Liver (tissue), 8 donors: ENCODE measurements at regions not wholly inside any gene's neighbourhood (a gene's known extent, or its start where the extent isn't known, plus 50 kb on each side); places are given as distances from the start of the nearest gene placed in this dataset.

Source experiments
- DNase-seq: peaks from one replicate; pipeline ENCODE4 v3.0.0-alpha.2; 2017; ENCODE audit warnings: low spot score
- H3K27ac ChIP-seq, 2 donors: one replicate each; pipeline ENCODE4 v1.7.0; 2013; ENCODE audit warnings: inconsistent platforms in 2 of 2, low read length in 2 of 2, control low read depth in 1 of 2, low read depth in 1 of 2, mild to moderate bottlenecking in 1 of 2
- H3K27me3 ChIP-seq, 4 donors: one replicate each; pipeline versions ENCODE4 v1.6.1 to v1.7.0; 2013; ENCODE audit warnings: low read length in 3 of 4, inconsistent platforms in 1 of 4, mild to moderate bottlenecking in 1 of 4, moderate library complexity in 1 of 4; ENCODE audit not compliant: control insufficient read depth in 4 of 4, insufficient read depth in 4 of 4
- H3K36me3 ChIP-seq, 4 donors: one replicate each; pipeline versions ENCODE4 v1.6.1 to v1.7.0; 2013; ENCODE audit warnings: low read length in 3 of 4, mild to moderate bottlenecking in 3 of 4, low read depth in 1 of 4, moderate library complexity in 1 of 4; ENCODE audit not compliant: control insufficient read depth in 4 of 4, insufficient read depth in 3 of 4
- H3K4me1 ChIP-seq, 4 donors: one replicate each; pipeline versions ENCODE4 v1.6.1 to v1.7.0; 2013; ENCODE audit warnings: low read length in 3 of 4, mild to moderate bottlenecking in 3 of 4, moderate library complexity in 1 of 4; ENCODE audit not compliant: control insufficient read depth in 4 of 4, insufficient read depth in 4 of 4
- H3K4me3 ChIP-seq, 3 donors: one replicate each; pipeline versions ENCODE4 v1.6.1 to v1.7.0; 2013; ENCODE audit warnings: low read length in 3 of 3, control low read depth in 1 of 3, low read depth in 1 of 3, mild to moderate bottlenecking in 1 of 3
- H3K9ac ChIP-seq, 2 donors: one replicate each; pipeline ENCODE4 v1.7.0; 2013; ENCODE audit warnings: low read length in 2 of 2, mild to moderate bottlenecking in 2 of 2, moderate library complexity in 2 of 2, control low read depth in 1 of 2, low read depth in 1 of 2
- H3K9me3 ChIP-seq, 4 donors: one replicate each; pipeline versions ENCODE4 v1.6.1 to v1.7.0; 2013; ENCODE audit warnings: low read length in 3 of 4; ENCODE audit not compliant: control insufficient read depth in 4 of 4
- EGR1 ChIP-seq, 2 donors: IDR thresholded peaks; 2 replicates each; pipeline ENCODE4 v1.6.1; 2016 to 2018; ENCODE audit warnings: antibody characterized with exemption in 2 of 2, low read depth in 2 of 2
- FOXA1 ChIP-seq: IDR thresholded peaks from 2 replicates; pipeline ENCODE4 v1.6.1; 2016; ENCODE audit warnings: antibody characterized with exemption
- FOXA2 ChIP-seq: IDR thresholded peaks from 2 replicates; pipeline ENCODE4 v1.6.1; 2016; ENCODE audit warnings: antibody characterized with exemption
- GABPA ChIP-seq, 2 donors: IDR thresholded peaks in 1 of 2; conservative IDR thresholded peaks in 1 of 2; 2 replicates each; pipeline ENCODE4 v1.6.1; 2016; ENCODE audit warnings: antibody characterized with exemption in 2 of 2, mild to moderate bottlenecking in 1 of 2, moderate library complexity in 1 of 2
- HNF4A ChIP-seq, 2 donors: conservative IDR thresholded peaks; 2 replicates each; pipeline ENCODE4 v1.6.1; 2016; ENCODE audit warnings: antibody characterized with exemption in 2 of 2, mild to moderate bottlenecking in 2 of 2
- HNF4G ChIP-seq: IDR thresholded peaks from 2 replicates; pipeline ENCODE4 v1.6.1; 2016; ENCODE audit warnings: antibody characterized with exemption
- JUND ChIP-seq, 2 donors: IDR thresholded peaks; 2 replicates each; pipeline ENCODE4 v1.6.1; 2016; ENCODE audit warnings: antibody characterized with exemption in 2 of 2
- NR2F2 ChIP-seq: IDR thresholded peaks from 2 replicates; pipeline ENCODE4 v1.6.1; 2016; ENCODE audit warnings: antibody characterized with exemption
- RAD21 ChIP-seq, 2 donors: IDR thresholded peaks; 2 replicates each; pipeline ENCODE4 v1.6.1; 2016; ENCODE audit warnings: antibody characterized with exemption in 2 of 2, mild to moderate bottlenecking in 2 of 2
- RXRA ChIP-seq, 2 donors: IDR thresholded peaks; 2 replicates each; pipeline ENCODE4 v1.6.1; 2017 to 2018; ENCODE audit warnings: antibody characterized with exemption in 2 of 2, mild to moderate bottlenecking in 1 of 2
- SP1 ChIP-seq: IDR thresholded peaks from 2 replicates; pipeline ENCODE4 v1.6.1; 2018; ENCODE audit warnings: antibody characterized with exemption, mild to moderate bottlenecking
- TAF1 ChIP-seq: conservative IDR thresholded peaks from 2 replicates; pipeline ENCODE4 v1.6.1; 2016; ENCODE audit warnings: antibody characterized with exemption, mild to moderate bottlenecking
- YY1 ChIP-seq: IDR thresholded peaks from 2 replicates; pipeline ENCODE4 v1.6.1; 2016; ENCODE audit warnings: antibody characterized with exemption, mild to moderate bottlenecking
- ZBTB33 ChIP-seq: IDR thresholded peaks from 2 replicates; pipeline ENCODE4 v1.6.1; 2016; ENCODE audit warnings: antibody characterized with exemption
- WGBS: extraction: QIAGEN DNeasy Blood & Tissue Kit; methylation state at CpG from one replicate; pipeline ENCODE4 v1.1.7; 2013; 5-methylcytosine and 5-hydroxymethylcytosine counted together
- TF ChIP-seq, protein P1 (sequence below): IDR thresholded peaks from 2 replicates; pipeline ENCODE4 v1.6.1; 2016; ENCODE audit warnings: antibody characterized with exemption
- TF ChIP-seq, protein P2 (sequence below): IDR thresholded peaks from 2 replicates; pipeline ENCODE4 v1.6.1; 2016; ENCODE audit warnings: antibody characterized with exemption
- TF ChIP-seq, protein P3 (sequence below): IDR thresholded peaks from 2 replicates; pipeline ENCODE4 v1.6.1; 2016; ENCODE audit warnings: antibody characterized with exemption, mild to moderate bottlenecking
- TF ChIP-seq, protein P4 (sequence below): fragments of 150-350 bp; IDR thresholded peaks from 2 replicates; pipeline ENCODE4 v1.5.1; 2017; ENCODE audit warnings: improper control_type of control experiment, low read depth, low read length; ENCODE audit not compliant: missing input control
- donor health status: healthy.
- donor health status: healthy.
- donor health status: healthy.
- donor health status: healthy.
- donor health status: healthy.

- Histone ChIP-seq H3K9ac (no peak overlapping the region), H3K27me3 (peaks cover 0 to 2% (median 0%) of the 10 kb centered on the region in 4 donors), H3K9me3 (no peaks in the 10 kb centered on the region), H3K36me3 (no peaks in the 10 kb centered on the region), H3K4me3 (no peak overlapping the region), H3K4me1 (no peaks in the 10 kb centered on the region), H3K27ac (no peak overlapping the region)
- 69% methylated on average over 2 of the region's 2 CpGs for WGBS
- no peak for DNase-seq
- TF ChIP-seq RAD21 (IDR thresholded peaks at IDR 0.05) (no peak), NR2F2 (no peak), TAF1 (no peak), FOXA1 (no peak), YY1 (no peak), HNF4A (conservative IDR thresholded peaks at IDR 0.05) (no peak), SP1 (no peak), GABPA (IDR thresholded peaks at IDR 0.05 in 1 of 2, conservative IDR thresholded peaks at IDR 0.05 in 1 of 2) (no peak), FOXA2 (no peak), HNF4G (no peak), RXRA (IDR thresholded peaks at IDR 0.05) (no peak), EGR1 (IDR thresholded peaks at IDR 0.05; ENCODE audit: low read depth in 2 of 2) (no peak), ZBTB33 (no peak), JUND (IDR thresholded peaks at IDR 0.05) (no peak)
- TF ChIP-seq, protein P1, sequence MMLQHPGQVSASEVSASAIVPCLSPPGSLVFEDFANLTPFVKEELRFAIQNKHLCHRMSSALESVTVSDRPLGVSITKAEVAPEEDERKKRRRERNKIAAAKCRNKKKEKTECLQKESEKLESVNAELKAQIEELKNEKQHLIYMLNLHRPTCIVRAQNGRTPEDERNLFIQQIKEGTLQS: no peak
- TF ChIP-seq, protein P2, sequence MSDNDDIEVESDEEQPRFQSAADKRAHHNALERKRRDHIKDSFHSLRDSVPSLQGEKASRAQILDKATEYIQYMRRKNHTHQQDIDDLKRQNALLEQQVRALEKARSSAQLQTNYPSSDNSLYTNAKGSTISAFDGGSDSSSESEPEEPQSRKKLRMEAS: no peak
- TF ChIP-seq, protein P3, sequence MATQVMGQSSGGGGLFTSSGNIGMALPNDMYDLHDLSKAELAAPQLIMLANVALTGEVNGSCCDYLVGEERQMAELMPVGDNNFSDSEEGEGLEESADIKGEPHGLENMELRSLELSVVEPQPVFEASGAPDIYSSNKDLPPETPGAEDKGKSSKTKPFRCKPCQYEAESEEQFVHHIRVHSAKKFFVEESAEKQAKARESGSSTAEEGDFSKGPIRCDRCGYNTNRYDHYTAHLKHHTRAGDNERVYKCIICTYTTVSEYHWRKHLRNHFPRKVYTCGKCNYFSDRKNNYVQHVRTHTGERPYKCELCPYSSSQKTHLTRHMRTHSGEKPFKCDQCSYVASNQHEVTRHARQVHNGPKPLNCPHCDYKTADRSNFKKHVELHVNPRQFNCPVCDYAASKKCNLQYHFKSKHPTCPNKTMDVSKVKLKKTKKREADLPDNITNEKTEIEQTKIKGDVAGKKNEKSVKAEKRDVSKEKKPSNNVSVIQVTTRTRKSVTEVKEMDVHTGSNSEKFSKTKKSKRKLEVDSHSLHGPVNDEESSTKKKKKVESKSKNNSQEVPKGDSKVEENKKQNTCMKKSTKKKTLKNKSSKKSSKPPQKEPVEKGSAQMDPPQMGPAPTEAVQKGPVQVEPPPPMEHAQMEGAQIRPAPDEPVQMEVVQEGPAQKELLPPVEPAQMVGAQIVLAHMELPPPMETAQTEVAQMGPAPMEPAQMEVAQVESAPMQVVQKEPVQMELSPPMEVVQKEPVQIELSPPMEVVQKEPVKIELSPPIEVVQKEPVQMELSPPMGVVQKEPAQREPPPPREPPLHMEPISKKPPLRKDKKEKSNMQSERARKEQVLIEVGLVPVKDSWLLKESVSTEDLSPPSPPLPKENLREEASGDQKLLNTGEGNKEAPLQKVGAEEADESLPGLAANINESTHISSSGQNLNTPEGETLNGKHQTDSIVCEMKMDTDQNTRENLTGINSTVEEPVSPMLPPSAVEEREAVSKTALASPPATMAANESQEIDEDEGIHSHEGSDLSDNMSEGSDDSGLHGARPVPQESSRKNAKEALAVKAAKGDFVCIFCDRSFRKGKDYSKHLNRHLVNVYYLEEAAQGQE: no peak
- TF ChIP-seq, protein P4, sequence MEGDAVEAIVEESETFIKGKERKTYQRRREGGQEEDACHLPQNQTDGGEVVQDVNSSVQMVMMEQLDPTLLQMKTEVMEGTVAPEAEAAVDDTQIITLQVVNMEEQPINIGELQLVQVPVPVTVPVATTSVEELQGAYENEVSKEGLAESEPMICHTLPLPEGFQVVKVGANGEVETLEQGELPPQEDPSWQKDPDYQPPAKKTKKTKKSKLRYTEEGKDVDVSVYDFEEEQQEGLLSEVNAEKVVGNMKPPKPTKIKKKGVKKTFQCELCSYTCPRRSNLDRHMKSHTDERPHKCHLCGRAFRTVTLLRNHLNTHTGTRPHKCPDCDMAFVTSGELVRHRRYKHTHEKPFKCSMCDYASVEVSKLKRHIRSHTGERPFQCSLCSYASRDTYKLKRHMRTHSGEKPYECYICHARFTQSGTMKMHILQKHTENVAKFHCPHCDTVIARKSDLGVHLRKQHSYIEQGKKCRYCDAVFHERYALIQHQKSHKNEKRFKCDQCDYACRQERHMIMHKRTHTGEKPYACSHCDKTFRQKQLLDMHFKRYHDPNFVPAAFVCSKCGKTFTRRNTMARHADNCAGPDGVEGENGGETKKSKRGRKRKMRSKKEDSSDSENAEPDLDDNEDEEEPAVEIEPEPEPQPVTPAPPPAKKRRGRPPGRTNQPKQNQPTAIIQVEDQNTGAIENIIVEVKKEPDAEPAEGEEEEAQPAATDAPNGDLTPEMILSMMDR: no peak
Measured at GRCh38 chr1:208793861-208794345, 549.7 kb upstream of the PLXNA2 start.
